ENCODE measurements at regions not wholly inside any gene's neighbourhood (a gene's known extent, or its start where the extent isn't known, plus 50 kb on each side); places are given as distances from the start of the nearest gene placed in this dataset.

- Mint-ChIP-seq H3K27me3 (ENCODE audit: low read depth) (peaks cover 89% of the 10 kb centered on the region), H3K9me3 (no peaks in the 10 kb centered on the region), H3K27ac (no peak overlapping the region; a peak in 1 of 7 replicates), H3K36me3 (ENCODE audit: insufficient read depth in 1 of 3, low read depth in 3 of 3) (no peaks in the 10 kb centered on the region), H3K4me3 (no peak overlapping the region), H3K4me1 (peaks cover 17 to 37% of the 10 kb centered on the region in 2 experiments)
- no peak overlapping the region for H2BK5ac ChIP-seq (ENCODE audit: insufficient read length, low read length)
- no peak overlapping the region for H3K14ac ChIP-seq (ENCODE audit: insufficient read depth, low read length)
- H4K5ac ChIP-seq (ENCODE audit: insufficient read length, low read depth, low read length) = no peak overlapping the region
- no peaks in the 10 kb centered on the region for H3K79me1 ChIP-seq (ENCODE audit: insufficient read depth, low read depth, low read length, poor library complexity, severe bottlenecking)
- H4K20me1 ChIP-seq (ENCODE audit: control insufficient read depth, insufficient read depth, insufficient read length) = no peaks in the 10 kb centered on the region
- H3K4me2 ChIP-seq (ENCODE audit: insufficient read depth, insufficient read length, low read length) = no peak overlapping the region
- H3K4me1 ChIP-seq (ENCODE audit: insufficient read depth, low read length) = no peaks in the 10 kb centered on the region
- H3K27ac ChIP-seq (ENCODE audit: insufficient read length, low read depth, low read length) = no peak overlapping the region
- no peak overlapping the region for H3K18ac ChIP-seq (ENCODE audit: insufficient read length, low read depth, low read length)
- no peaks in the 10 kb centered on the region for H3K9me3 ChIP-seq (ENCODE audit: control insufficient read depth, low read depth, low read length)
- no peak for DNase-seq
- no CpG with 5 or more reads among the region's 7 CpGs for WGBS (ENCODE audit: extremely low coverage, insufficient read length, low lambda C conversion rate)
- no peak overlapping the region for H3K4ac ChIP-seq (ENCODE audit: low read depth, low read length)
- H2AFZ ChIP-seq (ENCODE audit: low read length) = no peak overlapping the region
- no peak overlapping the region for H3T11ph ChIP-seq (ENCODE audit: low read length)
- H2AK5ac ChIP-seq (ENCODE audit: insufficient read length, low read length) = no peak overlapping the region
- H4K8ac ChIP-seq (replicated peaks; ENCODE audit: insufficient read length, low read depth, low read length) = no peak overlapping the region
- H4K91ac ChIP-seq (ENCODE audit: insufficient read length, low read depth, low read length) = no peak overlapping the region
- H3K79me2 ChIP-seq (ENCODE audit: insufficient read depth, low read length) = no peaks in the 10 kb centered on the region
- no peak for TF ChIP-seq CTCF (conservative IDR thresholded peaks at IDR 0.05)
- H2BK15ac ChIP-seq (ENCODE audit: low read depth, low read length) = no peak overlapping the region
- no peaks in the 10 kb centered on the region for H3K23me2 ChIP-seq (ENCODE audit: insufficient read length, low read depth, low read length, poor library complexity, severe bottlenecking)
- H3K56ac ChIP-seq (ENCODE audit: insufficient read length, low read depth, low read length) = no peak overlapping the region
- H2BK12ac ChIP-seq (ENCODE audit: insufficient read length, low read depth, low read length) = no peak overlapping the region
- H2BK20ac ChIP-seq (ENCODE audit: low read depth, low read length, poor library complexity, severe bottlenecking) = no peak overlapping the region
- no peak overlapping the region for H2BK120ac ChIP-seq (ENCODE audit: low read depth, low read length, poor library complexity, severe bottlenecking)
- H3K27me3 ChIP-seq (ENCODE audit: insufficient read depth, low read length) = no peaks in the 10 kb centered on the region; the same call in 1 of the 2 replicates
- H3K9ac ChIP-seq (ENCODE audit: extremely low read depth, insufficient read length, low read length) = no peak overlapping the region
- H3K23ac ChIP-seq (ENCODE audit: insufficient read length, low read depth, low read length) = no peak overlapping the region
These were observed 193.5 kb upstream of the GLI2 start for GRCh38 chr2:120541972-120542670.

Data from H9 (cell line).